B cell (primary cell): ENCODE measurements at regions not wholly inside any gene's neighbourhood (a gene's known extent, or its start where the extent isn't known, plus 50 kb on each side); places are given as distances from the start of the nearest gene placed in this dataset.

Experiments
- ATAC-seq: fragments of 200-7000 bp; cut with Tn5 transposase; one replicate; pipeline ENCODE4 v1.10.0; 2021; ENCODE audit warnings: low read depth, mild to moderate bottlenecking, moderate number of reproducible peaks, moderate library complexity
- CTCF ChIA-PET: fragments of 350-600 bp; sonication (Branson Sonifier 250); formaldehyde crosslinking; loops from one replicate; lab custom pipeline; 2021; ENCODE audit warnings: antibody characterized with exemption, inconsistent platforms; lab: Charles Lee
- POLR2A ChIA-PET: fragments of 350-600 bp; sonication (Branson Sonifier 250); formaldehyde crosslinking; loops from one replicate; lab custom pipeline; 2021; ENCODE audit warnings: antibody characterized with exemption; lab: Charles Lee
- DNase-seq: peaks from one replicate; pipeline ENCODE4 v3.0.0; 2013
- H2AFZ ChIP-seq: 2 replicates; pipeline ENCODE4 v1.6.1; 2012; ENCODE audit warnings: mild to moderate bottlenecking, low read depth, low read length; ENCODE audit not compliant: insufficient read depth, poor library complexity, severe bottlenecking
- H3K27ac ChIP-seq, 2 donors: 1 replicate in 1 of 2; 2 replicates in 1 of 2; pipeline ENCODE4 v1.5.1; 2012 to 2013; ENCODE audit warnings: low read length in 2 of 2, mild to moderate bottlenecking in 2 of 2, moderate library complexity in 1 of 2
- H3K27me3 ChIP-seq, 4 experiments: fragments of 200-600 bp in 1 of 4; sonication (generic) in 1 of 4; replicated peaks in 1 of 4; 1 replicate in 2 of 4; 2 replicates in 2 of 4; pipeline versions ENCODE4 v1.6.1 to v1.7.0; 2013 to 2016; ENCODE audit warnings: low read length in 3 of 4, mild to moderate bottlenecking in 2 of 4, mixed read lengths in 1 of 4, moderate library complexity in 1 of 4; ENCODE audit not compliant: insufficient read depth in 4 of 4, control insufficient read depth in 3 of 4; ENCODE audit errors: control extremely low read depth in 1 of 4
- H3K36me3 ChIP-seq, 2 experiments: replicated peaks in 1 of 2; 1 replicate in 1 of 2; 2 replicates in 1 of 2; pipeline versions ENCODE4 v1.6.1 to v1.7.1; 2013; ENCODE audit warnings: low read length in 1 of 2; ENCODE audit not compliant: insufficient read depth in 2 of 2, control insufficient read depth in 1 of 2; ENCODE audit errors: control extremely low read depth in 1 of 2, extremely low read depth in 1 of 2
- H3K4me1 ChIP-seq, 2 donors: fragments of 200-600 bp in 1 of 2; sonication (generic) in 1 of 2; 1 replicate in 1 of 2; 2 replicates in 1 of 2; pipeline versions ENCODE4 v1.5.1 to v1.6.1; 2013 to 2017; ENCODE audit warnings: low read length in 2 of 2; ENCODE audit not compliant: control insufficient read depth in 2 of 2, insufficient read depth in 2 of 2
- H3K4me2 ChIP-seq: replicated peaks from 2 replicates; pipeline ENCODE3; 2012; ENCODE audit warnings: mild to moderate bottlenecking, low read depth, low read length; ENCODE audit not compliant: poor library complexity, severe bottlenecking
- H3K4me3 ChIP-seq, 5 experiments: fragments of 200-600 bp in 1 of 5; sonication (generic) in 1 of 5; 1 replicate in 3 of 5; 2 replicates in 2 of 5; pipeline versions ENCODE4 v1.5.1 to v1.7.0; 2011 to 2016; ENCODE audit warnings: low read length in 4 of 5, mild to moderate bottlenecking in 4 of 5, low read depth in 2 of 5, control low read depth in 1 of 5, moderate library complexity in 1 of 5; ENCODE audit not compliant: insufficient read depth in 1 of 5; ENCODE audit errors: control extremely low read depth in 1 of 5, extremely low read depth in 1 of 5
- H3K79me2 ChIP-seq: fragments of 200-600 bp; sonication (generic); one replicate; pipeline ENCODE4 v1.6.0; 2016; ENCODE audit warnings: low read length; ENCODE audit not compliant: control insufficient read depth, insufficient read depth
- H3K9ac ChIP-seq: fragments of 200-600 bp; sonication (generic); 2 replicates; pipeline ENCODE4 v1.6.1; 2017; ENCODE audit warnings: mild to moderate bottlenecking, low read length, moderate library complexity
- H3K9me3 ChIP-seq, 3 donors: one replicate each; pipeline versions ENCODE4 v1.6.1 to v1.7.1; 2013; ENCODE audit warnings: low read length in 2 of 3; ENCODE audit not compliant: control insufficient read depth in 2 of 3, insufficient read depth in 1 of 3; ENCODE audit errors: control extremely low read depth in 1 of 3
- H4K20me1 ChIP-seq: 2 replicates; pipeline ENCODE4 v1.6.0; 2012; ENCODE audit warnings: mild to moderate bottlenecking, low read length; ENCODE audit not compliant: insufficient read depth, control insufficient read depth, poor library complexity, severe bottlenecking
- H3K27ac Mint-ChIP-seq: one replicate; pipeline ENCODE4 v1.8.0; 2021; ENCODE audit warnings: mixed read lengths
- H3K27me3 Mint-ChIP-seq: one replicate; pipeline ENCODE4 v1.8.0; 2021; ENCODE audit warnings: mixed read lengths
- H3K4me1 Mint-ChIP-seq: one replicate; pipeline ENCODE4 v1.8.0; 2021; ENCODE audit warnings: mixed read lengths
- H3K4me3 Mint-ChIP-seq: one replicate; pipeline ENCODE4 v1.8.0; 2021; ENCODE audit warnings: mixed read lengths
- H3K9me3 Mint-ChIP-seq: one replicate; pipeline ENCODE4 v1.8.0; 2022; ENCODE audit warnings: mixed read lengths; ENCODE audit not compliant: insufficient read depth
- CTCF ChIP-seq: fragments of 200-600 bp; IDR thresholded peaks from one replicate; pipeline ENCODE4 v1.8.0; 2022; ENCODE audit warnings: antibody characterized with exemption, mild to moderate bottlenecking
- EZH2 ChIP-seq: IDR thresholded peaks from 2 replicates; pipeline ENCODE4 v1.6.1; 2012; ENCODE audit warnings: borderline replicate concordance, low read depth, mild to moderate bottlenecking, moderate library complexity, low read length; ENCODE audit not compliant: insufficient read depth, poor library complexity, severe bottlenecking
- WGBS: methylation state at CpG from one replicate; pipeline ENCODE4 v1.1.5; 2013; ENCODE audit warnings: missing lambda C conversion rate; ENCODE audit not compliant: insufficient coverage; 5-methylcytosine and 5-hydroxymethylcytosine counted together
- intact Hi-C: fragments of 100-400 bp; cut with micrococcal nuclease; formaldehyde crosslinking; loops from one replicate; pipeline ENCODE4 v1.10.0; 2022

- no peaks in the 10 kb centered on the region for H3K4me1 ChIP-seq
- no peaks in the 10 kb centered on the region for H4K20me1 ChIP-seq
- Mint-ChIP-seq H3K4me3 (no peak overlapping the region), H3K9me3 (no peaks in the 10 kb centered on the region), H3K4me1 (no peaks in the 10 kb centered on the region), H3K27me3 (no peaks in the 10 kb centered on the region), H3K27ac (no peak overlapping the region)
- H2AFZ ChIP-seq = no peak overlapping the region
- H3K36me3 ChIP-seq = no peaks in the 10 kb centered on the region
- 95% methylated on average over 9 of the region's 11 CpGs for WGBS
- DNase-seq (no peak), ATAC-seq (no peak)
- POLR2A ChIA-PET = no interaction called here
- H3K79me2 ChIP-seq = no peaks in the 10 kb centered on the region
- no peaks in the 10 kb centered on the region for H3K9me3 ChIP-seq
- H3K27me3 ChIP-seq = no peaks in the 10 kb centered on the region
- CTCF ChIA-PET = no interaction called here
- no peak overlapping the region for H3K4me2 ChIP-seq
- no peak overlapping the region for H3K4me3 ChIP-seq
- no peak for TF ChIP-seq CTCF
- no peak for TF ChIP-seq EZH2
- no peak overlapping the region for H3K27ac ChIP-seq
- intact Hi-C loops = no loop called here
- no peak overlapping the region for H3K9ac ChIP-seq
Measured at GRCh38 chr13:72536714-72537394, 190.6 kb downstream of the MZT1 start.

- Histone ChIP-seq H4K20me1 (no peaks in the 10 kb centered on the region), H3K27me3 (no peaks in the 10 kb centered on the region), H3K79me2 (no peaks in the 10 kb centered on the region), H3K9ac (no peak overlapping the region), H3K4me2 (no peak overlapping the region), H3K4me3 (no peak overlapping the region), H3K27ac (no peak overlapping the region), H3K9me3 (no peaks in the 10 kb centered on the region), H2AFZ (no peak overlapping the region), H3K36me3 (no peaks in the 10 kb centered on the region), H3K4me1 (no peaks in the 10 kb centered on the region)
- H3K4me1 Mint-ChIP-seq = no peaks in the 10 kb centered on the region
- no peak overlapping the region for H3K27ac Mint-ChIP-seq
- no peak for TF ChIP-seq CTCF
- no peak for TF ChIP-seq EZH2
- DNase-seq (no peak), ATAC-seq (no peak)
- ChIA-PET POLR2A (no interaction called here), CTCF (no interaction called here)
- no peaks in the 10 kb centered on the region for H3K27me3 Mint-ChIP-seq
- no peaks in the 10 kb centered on the region for H3K9me3 Mint-ChIP-seq
- 67% methylated on average over 1 of the region's 2 CpGs for WGBS
- no peak overlapping the region for H3K4me3 Mint-ChIP-seq
- intact Hi-C loops = no loop called here
Measured at GRCh38 chr13:72534951-72535640, 192.3 kb downstream of the MZT1 start.
